ENCODE measurements at regions not wholly inside any gene's neighbourhood (a gene's known extent, or its start where the extent isn't known, plus 50 kb on each side); places are given as distances from the start of the nearest gene placed in this dataset.

- Mint-ChIP-seq H3K9me3 (no peaks in the 10 kb centered on the region), H3K4me1 (peaks cover 20 to 27% (median 25%) of the 10 kb centered on the region in 3 donors), H3K27me3 (peaks cover 79 to 93% of the 10 kb centered on the region in 2 donors), H3K27ac (no peak overlapping the region), H3K4me3 (no peak overlapping the region), H3K36me3 (no peaks in the 10 kb centered on the region)
- ATAC-seq (replicated peaks in 1 of 4) (no peak), DNase-seq (no peak)
- Histone ChIP-seq H3K27ac (ENCODE audit: low read length) (no peak overlapping the region), H3K9me3 (no peaks in the 10 kb centered on the region), H3K27me3 (replicated peaks in 1 of 2; ENCODE audit: control insufficient read depth in 2 of 2, extremely low read depth in 1 of 2, insufficient read depth in 2 of 2, low read length in 1 of 2) (peaks cover 36 to 63% of the 10 kb centered on the region in 2 experiments), H3K36me3 (ENCODE audit: control insufficient read depth in 2 of 2, extremely low read depth in 1 of 2, insufficient read depth in 1 of 2, low read length in 1 of 2) (no peaks in the 10 kb centered on the region), H3K4me3 (ENCODE audit: control insufficient read depth in 1 of 2, extremely low read depth in 1 of 2, low read length in 1 of 2) (no peak overlapping the region), H3K4me1 (ENCODE audit: control insufficient read depth in 1 of 2, extremely low read depth in 1 of 2, insufficient read depth in 2 of 2, low read length in 2 of 2) (peaks cover 0 to 16% of the 10 kb centered on the region in 2 experiments)
- ChIA-PET POLR2A (no interaction called here), CTCF (no interaction called here)
- no CpG with 5 or more reads among the region's 1 CpG for WGBS (ENCODE audit: insufficient coverage)
Observed at GRCh38 chr11:43574411-43574810, 106.1 kb upstream of the HSD17B12 start.

GRCh38 chr11:43574949-43575912, 105.3 kb upstream of the HSD17B12 start:
- H3K27ac ChIP-seq (ENCODE audit: low read length) = no peak overlapping the region
- peak overlapping the region in 1 of 2 donors; percentile 10 for H3K4me3 ChIP-seq (ENCODE audit: control insufficient read depth in 1 of 2, extremely low read depth in 1 of 2, low read length in 1 of 2)
- H3K9me3 ChIP-seq = no peaks in the 10 kb centered on the region
- Mint-ChIP-seq H3K36me3 (no peaks in the 10 kb centered on the region), H3K27ac (no peak overlapping the region), H3K4me1 (peaks cover 20 to 34% (median 29%) of the 10 kb centered on the region in 3 donors), H3K9me3 (no peaks in the 10 kb centered on the region), H3K4me3 (peak overlapping the region in 1 of 3 donors; percentile 55), H3K27me3 (peaks cover 72 to 91% of the 10 kb centered on the region in 2 donors)
- ATAC-seq (replicated peaks in 1 of 4) (peak in 1 of 4 experiments; percentile 55), DNase-seq (peak in 3 of 35 experiments; percentile 8 to 29 (median 13))
- 6% methylated on average over 34 of the region's 50 CpGs for WGBS (ENCODE audit: insufficient coverage)
- ChIA-PET POLR2A (no interaction called here), CTCF (no interaction called here)
- no peaks in the 10 kb centered on the region for H3K36me3 ChIP-seq (ENCODE audit: control insufficient read depth in 2 of 2, extremely low read depth in 1 of 2, insufficient read depth in 1 of 2, low read length in 1 of 2)
- H3K27me3 ChIP-seq (replicated peaks in 1 of 2; ENCODE audit: control insufficient read depth in 2 of 2, extremely low read depth in 1 of 2, insufficient read depth in 2 of 2, low read length in 1 of 2) = peaks cover 34 to 69% of the 10 kb centered on the region in 2 experiments
- peaks cover 0 to 22% of the 10 kb centered on the region in 2 experiments for H3K4me1 ChIP-seq (ENCODE audit: control insufficient read depth in 1 of 2, extremely low read depth in 1 of 2, insufficient read depth in 2 of 2, low read length in 2 of 2)

GRCh38 chr11:43575913-43576310, 104.6 kb upstream of the HSD17B12 start:
- no peaks in the 10 kb centered on the region for H3K9me3 ChIP-seq
- Mint-ChIP-seq H3K4me1 (peaks cover 27 to 41% (median 36%) of the 10 kb centered on the region in 3 donors), H3K4me3 (peak overlapping the region in 1 of 3 donors; percentile 55), H3K36me3 (no peaks in the 10 kb centered on the region), H3K27me3 (peaks cover 72 to 92% of the 10 kb centered on the region in 2 donors), H3K27ac (no peak overlapping the region), H3K9me3 (no peaks in the 10 kb centered on the region)
- peaks cover 37 to 75% of the 10 kb centered on the region in 2 experiments for H3K27me3 ChIP-seq (replicated peaks in 1 of 2; ENCODE audit: control insufficient read depth in 2 of 2, extremely low read depth in 1 of 2, insufficient read depth in 2 of 2, low read length in 1 of 2)
- POLR2A ChIA-PET = no interaction called here
- CTCF ChIA-PET = no interaction called here
- H3K27ac ChIP-seq (ENCODE audit: low read length) = no peak overlapping the region
- WGBS (ENCODE audit: insufficient coverage) = 18% methylated on average over 3 of the region's 11 CpGs
- H3K36me3 ChIP-seq (ENCODE audit: control insufficient read depth in 2 of 2, extremely low read depth in 1 of 2, insufficient read depth in 1 of 2, low read length in 1 of 2) = no peaks in the 10 kb centered on the region
- ATAC-seq (replicated peaks in 1 of 4) = no peak
- DNase-seq = no peak
- no peak overlapping the region for H3K4me3 ChIP-seq (ENCODE audit: control insufficient read depth in 1 of 2, extremely low read depth in 1 of 2, low read length in 1 of 2)
- H3K4me1 ChIP-seq (ENCODE audit: control insufficient read depth in 1 of 2, extremely low read depth in 1 of 2, insufficient read depth in 2 of 2, low read length in 2 of 2) = peaks cover 0 to 29% of the 10 kb centered on the region in 2 experiments

GRCh38 chr11:43576320-43576802, 104.2 kb upstream of the HSD17B12 start:
- Mint-ChIP-seq H3K27me3 (peaks cover 70 to 92% of the 10 kb centered on the region in 2 donors), H3K27ac (no peak overlapping the region), H3K4me1 (peaks cover 31 to 44% (median 38%) of the 10 kb centered on the region in 3 donors), H3K4me3 (peak overlapping the region in 1 of 3 donors; percentile 55), H3K36me3 (no peaks in the 10 kb centered on the region), H3K9me3 (no peaks in the 10 kb centered on the region)
- 16% methylated on average over 3 of the region's 11 CpGs for WGBS (ENCODE audit: insufficient coverage)
- Histone ChIP-seq H3K27ac (ENCODE audit: low read length) (no peak overlapping the region), H3K9me3 (no peaks in the 10 kb centered on the region), H3K4me3 (ENCODE audit: control insufficient read depth in 1 of 2, extremely low read depth in 1 of 2, low read length in 1 of 2) (no peak overlapping the region), H3K4me1 (ENCODE audit: control insufficient read depth in 1 of 2, extremely low read depth in 1 of 2, insufficient read depth in 2 of 2, low read length in 2 of 2) (peaks cover 0 to 33% of the 10 kb centered on the region in 2 experiments), H3K36me3 (ENCODE audit: control insufficient read depth in 2 of 2, extremely low read depth in 1 of 2, insufficient read depth in 1 of 2, low read length in 1 of 2) (no peaks in the 10 kb centered on the region), H3K27me3 (replicated peaks in 1 of 2; ENCODE audit: control insufficient read depth in 2 of 2, extremely low read depth in 1 of 2, insufficient read depth in 2 of 2, low read length in 1 of 2) (peaks cover 37 to 80% of the 10 kb centered on the region in 2 experiments)
- ChIA-PET CTCF (no interaction called here), POLR2A (no interaction called here)
- DNase-seq (no peak), ATAC-seq (replicated peaks in 1 of 4) (no peak)

GRCh38 chr11:43576803-43577521, 103.6 kb upstream of the HSD17B12 start:
- Mint-ChIP-seq H3K4me3 (peak overlapping the region in 1 of 3 donors; percentile 25), H3K27me3 (peaks cover 69 to 92% of the 10 kb centered on the region in 2 donors), H3K4me1 (peaks cover 35 to 50% (median 44%) of the 10 kb centered on the region in 3 donors), H3K9me3 (no peaks in the 10 kb centered on the region), H3K27ac (no peak overlapping the region), H3K36me3 (no peaks in the 10 kb centered on the region)
- peak overlapping the region in 1 of 2 donors; percentile 17 for H3K4me3 ChIP-seq (ENCODE audit: control insufficient read depth in 1 of 2, extremely low read depth in 1 of 2, low read length in 1 of 2)
- no peaks in the 10 kb centered on the region for H3K36me3 ChIP-seq (ENCODE audit: control insufficient read depth in 2 of 2, extremely low read depth in 1 of 2, insufficient read depth in 1 of 2, low read length in 1 of 2)
- DNase-seq (peak in 1 of 35 experiments; percentile 18), ATAC-seq (replicated peaks in 1 of 4) (no peak)
- WGBS (ENCODE audit: insufficient coverage) = 9% methylated on average over 17 of the region's 35 CpGs
- H3K27ac ChIP-seq (ENCODE audit: low read length) = no peak overlapping the region
- ChIA-PET CTCF (no interaction called here), POLR2A (no interaction called here)
- peaks cover 36 to 86% of the 10 kb centered on the region in 2 experiments for H3K27me3 ChIP-seq (replicated peaks in 1 of 2; ENCODE audit: control insufficient read depth in 2 of 2, extremely low read depth in 1 of 2, insufficient read depth in 2 of 2, low read length in 1 of 2)
- peaks cover 0 to 39% of the 10 kb centered on the region in 2 experiments for H3K4me1 ChIP-seq (ENCODE audit: control insufficient read depth in 1 of 2, extremely low read depth in 1 of 2, insufficient read depth in 2 of 2, low read length in 2 of 2)
- no peaks in the 10 kb centered on the region for H3K9me3 ChIP-seq

- Histone ChIP-seq H3K4me3 (ENCODE audit: control insufficient read depth in 1 of 2, extremely low read depth in 1 of 2, low read length in 1 of 2) (no peak overlapping the region), H3K9me3 (no peaks in the 10 kb centered on the region), H3K27ac (ENCODE audit: low read length) (no peak overlapping the region), H3K4me1 (ENCODE audit: control insufficient read depth in 1 of 2, extremely low read depth in 1 of 2, insufficient read depth in 2 of 2, low read length in 2 of 2) (peaks cover 0 to 43% of the 10 kb centered on the region in 2 experiments), H3K36me3 (ENCODE audit: control insufficient read depth in 2 of 2, extremely low read depth in 1 of 2, insufficient read depth in 1 of 2, low read length in 1 of 2) (no peaks in the 10 kb centered on the region), H3K27me3 (replicated peaks in 1 of 2; ENCODE audit: control insufficient read depth in 2 of 2, extremely low read depth in 1 of 2, insufficient read depth in 2 of 2, low read length in 1 of 2) (peaks cover 38 to 93% of the 10 kb centered on the region in 2 experiments)
- Mint-ChIP-seq H3K4me1 (peaks cover 35 to 55% (median 49%) of the 10 kb centered on the region in 3 donors), H3K9me3 (no peaks in the 10 kb centered on the region), H3K4me3 (peak overlapping the region; percentile 7 to 79 (median 10)), H3K27me3 (peaks cover 66 to 92% of the 10 kb centered on the region in 2 donors), H3K36me3 (no peaks in the 10 kb centered on the region), H3K27ac (no peak overlapping the region)
- DNase-seq (no peak), ATAC-seq (replicated peaks in 1 of 4) (no peak)
- WGBS (ENCODE audit: insufficient coverage) = 15% methylated on average over 8 of the region's 17 CpGs
- POLR2A ChIA-PET = no interaction called here
- CTCF ChIA-PET = no interaction called here
Observed at GRCh38 chr11:43577566-43578264, 102.8 kb upstream of the HSD17B12 start.

All from T-cell (primary cell).